ENCODE measurements at regions not wholly inside any gene's neighbourhood (a gene's known extent, or its start where the extent isn't known, plus 50 kb on each side); places are given as distances from the start of the nearest gene placed in this dataset.

DNA sequence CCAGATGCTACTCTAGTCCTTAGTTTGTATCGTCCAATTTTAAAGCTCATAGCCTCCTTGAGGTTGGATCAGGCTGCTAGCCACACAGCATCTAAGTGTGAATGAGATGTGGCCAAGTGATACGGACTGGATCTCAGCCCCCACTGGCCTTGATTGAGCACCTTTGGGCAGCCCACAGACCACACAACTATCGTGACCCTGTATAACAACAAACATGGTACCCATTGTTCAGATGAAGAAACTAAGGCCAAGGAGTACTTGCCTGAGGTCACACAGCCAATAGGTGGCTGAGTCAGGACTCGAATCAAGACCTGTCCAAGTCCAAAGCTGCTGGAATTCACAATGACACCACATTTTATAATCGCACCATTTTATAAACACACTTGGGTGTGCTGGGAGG lies 73.0 kb upstream of the IRX3 start:
- peaks cover 9% of the 10 kb centered on the region for H3K9me3 Mint-ChIP-seq
- no peak for DNase-seq
- H3K27ac Mint-ChIP-seq, result no peak overlapping the region
- no peak overlapping the region for H3K4me3 Mint-ChIP-seq
- H3K27me3 Mint-ChIP-seq (ENCODE audit: insufficient read depth), result peaks cover 25% of the 10 kb centered on the region
- peaks cover 6% of the 10 kb centered on the region for H3K36me3 Mint-ChIP-seq (ENCODE audit: low read depth)
- TF ChIP-seq, protein P1, sequence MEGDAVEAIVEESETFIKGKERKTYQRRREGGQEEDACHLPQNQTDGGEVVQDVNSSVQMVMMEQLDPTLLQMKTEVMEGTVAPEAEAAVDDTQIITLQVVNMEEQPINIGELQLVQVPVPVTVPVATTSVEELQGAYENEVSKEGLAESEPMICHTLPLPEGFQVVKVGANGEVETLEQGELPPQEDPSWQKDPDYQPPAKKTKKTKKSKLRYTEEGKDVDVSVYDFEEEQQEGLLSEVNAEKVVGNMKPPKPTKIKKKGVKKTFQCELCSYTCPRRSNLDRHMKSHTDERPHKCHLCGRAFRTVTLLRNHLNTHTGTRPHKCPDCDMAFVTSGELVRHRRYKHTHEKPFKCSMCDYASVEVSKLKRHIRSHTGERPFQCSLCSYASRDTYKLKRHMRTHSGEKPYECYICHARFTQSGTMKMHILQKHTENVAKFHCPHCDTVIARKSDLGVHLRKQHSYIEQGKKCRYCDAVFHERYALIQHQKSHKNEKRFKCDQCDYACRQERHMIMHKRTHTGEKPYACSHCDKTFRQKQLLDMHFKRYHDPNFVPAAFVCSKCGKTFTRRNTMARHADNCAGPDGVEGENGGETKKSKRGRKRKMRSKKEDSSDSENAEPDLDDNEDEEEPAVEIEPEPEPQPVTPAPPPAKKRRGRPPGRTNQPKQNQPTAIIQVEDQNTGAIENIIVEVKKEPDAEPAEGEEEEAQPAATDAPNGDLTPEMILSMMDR (IDR thresholded peaks at IDR 0.05), result no peak
- peaks cover 16% of the 10 kb centered on the region for H3K4me1 Mint-ChIP-seq (ENCODE audit: low read depth)

DNA sequence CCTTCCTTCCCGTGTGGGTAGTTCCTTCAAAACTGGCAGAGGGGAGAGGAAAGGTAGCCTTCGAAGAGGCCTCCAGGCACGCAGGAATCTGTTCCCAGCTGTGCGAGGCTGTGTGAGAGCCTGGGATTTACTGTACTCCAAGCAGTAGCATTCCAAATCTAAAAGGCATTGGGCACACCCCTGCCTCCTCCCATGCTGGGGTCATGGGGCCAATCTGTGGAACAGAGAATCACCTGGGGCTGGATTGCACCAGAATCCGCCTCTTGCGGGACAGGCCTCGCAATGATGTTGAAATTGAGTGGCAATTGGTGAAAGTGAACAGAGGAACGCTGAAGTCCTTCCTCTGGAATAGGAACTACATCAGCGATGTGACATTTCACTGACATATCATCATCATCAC lies 72.5 kb upstream of the IRX3 start:
- Mint-ChIP-seq H3K27ac (no peak overlapping the region), H3K27me3 (ENCODE audit: insufficient read depth) (peaks cover 25% of the 10 kb centered on the region), H3K4me3 (no peak overlapping the region), H3K9me3 (peaks cover 14% of the 10 kb centered on the region), H3K36me3 (ENCODE audit: low read depth) (peaks cover 9% of the 10 kb centered on the region), H3K4me1 (ENCODE audit: low read depth) (peaks cover 16% of the 10 kb centered on the region)
- TF ChIP-seq, protein P1 (IDR thresholded peaks at IDR 0.05), result no peak
- no peak for DNase-seq

DNA sequence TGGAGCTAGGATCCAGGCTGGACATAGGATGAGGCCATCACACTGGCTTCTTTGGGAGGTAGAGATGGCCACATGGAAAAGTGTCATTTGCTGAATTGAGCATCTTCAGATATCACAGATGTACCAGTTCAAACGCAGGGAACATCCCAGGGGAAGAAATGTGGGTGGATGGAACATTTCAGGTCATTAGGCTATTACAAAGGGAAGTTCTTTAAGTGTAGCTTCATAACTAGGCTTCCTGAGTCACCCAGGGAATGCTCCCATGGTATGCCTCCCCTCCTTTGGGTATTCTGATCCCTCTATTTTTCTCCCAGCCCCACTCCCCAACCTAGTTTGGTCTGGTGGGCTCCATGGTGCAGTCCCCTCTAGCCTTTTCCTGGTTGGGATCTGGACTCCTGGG lies 69.8 kb upstream of the IRX3 start:
- peaks cover 25% of the 10 kb centered on the region for H3K36me3 Mint-ChIP-seq (ENCODE audit: low read depth)
- TF ChIP-seq, protein P1 (IDR thresholded peaks at IDR 0.05), result no peak
- no peak for DNase-seq
- peaks cover 28% of the 10 kb centered on the region for H3K9me3 Mint-ChIP-seq
- no peak overlapping the region for H3K4me3 Mint-ChIP-seq
- peaks cover 12% of the 10 kb centered on the region for H3K27me3 Mint-ChIP-seq (ENCODE audit: insufficient read depth)
- H3K27ac Mint-ChIP-seq, result no peak overlapping the region
- peaks cover 16% of the 10 kb centered on the region for H3K4me1 Mint-ChIP-seq (ENCODE audit: low read depth)

DNA sequence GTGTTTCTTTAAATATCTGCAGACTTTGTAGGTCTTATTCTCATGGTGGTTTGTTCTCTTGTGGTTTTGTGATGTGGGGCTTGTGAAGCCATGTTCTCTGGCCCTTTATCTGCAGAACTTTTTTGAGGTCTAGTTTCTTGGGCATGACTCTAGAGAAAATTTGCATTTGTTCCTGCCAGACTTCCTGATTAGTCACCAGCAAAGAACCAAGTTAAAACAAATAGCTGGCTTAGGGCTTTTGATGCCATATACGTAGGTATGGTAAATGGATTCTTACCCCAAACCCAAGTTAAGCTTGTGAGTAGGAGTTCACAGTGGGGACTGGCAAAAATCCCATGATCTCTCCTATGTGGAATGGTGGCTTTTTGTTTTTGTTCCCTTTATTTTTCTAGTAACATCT lies 68.7 kb upstream of the IRX3 start:
- Mint-ChIP-seq H3K4me1 (ENCODE audit: low read depth) (peaks cover 16% of the 10 kb centered on the region), H3K36me3 (ENCODE audit: low read depth) (peaks cover 25% of the 10 kb centered on the region), H3K27ac (no peak overlapping the region), H3K9me3 (peaks cover 31% of the 10 kb centered on the region), H3K4me3 (no peak overlapping the region), H3K27me3 (ENCODE audit: insufficient read depth) (peaks cover 10% of the 10 kb centered on the region)
- peak; percentile 51 for DNase-seq
- TF ChIP-seq, protein P1 (IDR thresholded peaks at IDR 0.05), result no peak

DNA sequence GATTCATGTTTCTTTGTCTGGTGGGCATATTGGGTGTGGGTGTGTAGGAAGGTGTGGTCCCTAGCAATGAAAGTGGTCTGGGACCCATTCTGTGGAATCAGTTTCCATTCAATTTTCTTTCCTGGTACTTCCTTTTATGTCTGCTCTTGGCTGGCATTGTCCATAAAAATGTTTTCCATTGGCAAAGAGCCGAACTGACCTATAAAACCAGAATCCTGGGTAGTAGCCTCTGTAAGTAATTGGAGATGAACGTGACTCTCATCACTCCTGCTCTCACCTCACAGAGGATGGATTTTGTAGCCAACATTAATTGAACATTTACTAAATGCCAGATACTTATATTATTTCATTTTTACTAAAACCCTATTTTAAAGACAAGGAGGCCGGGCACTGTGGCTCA lies 66.5 kb upstream of the IRX3 start:
- peaks cover 16% of the 10 kb centered on the region for H3K4me1 Mint-ChIP-seq (ENCODE audit: low read depth)
- no peak for DNase-seq
- TF ChIP-seq, protein P1 (IDR thresholded peaks at IDR 0.05), result no peak
- no peak overlapping the region for H3K27ac Mint-ChIP-seq
- H3K4me3 Mint-ChIP-seq, result no peak overlapping the region
- peaks cover 37% of the 10 kb centered on the region for H3K9me3 Mint-ChIP-seq
- peaks cover 25% of the 10 kb centered on the region for H3K36me3 Mint-ChIP-seq (ENCODE audit: low read depth)
- H3K27me3 Mint-ChIP-seq (ENCODE audit: insufficient read depth), result peaks cover 14% of the 10 kb centered on the region

DNA sequence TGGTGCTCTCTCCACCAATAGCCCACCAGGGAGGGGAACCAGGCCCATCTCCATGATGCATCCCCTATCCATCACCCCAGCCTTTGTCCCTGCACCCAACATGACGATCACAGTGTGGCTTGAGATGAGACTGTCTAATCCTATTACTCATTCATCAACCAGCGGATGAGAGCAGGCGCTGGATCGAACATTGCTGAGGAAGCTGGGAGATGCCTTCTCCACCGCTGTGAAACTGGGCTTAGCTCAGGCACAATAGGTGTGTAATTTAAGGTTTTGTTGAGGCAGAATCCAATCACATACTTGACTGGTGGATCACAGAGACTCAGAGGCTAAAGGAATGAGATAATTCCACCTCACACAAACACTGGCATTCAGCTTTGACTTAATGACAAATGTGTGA lies 64.6 kb upstream of the IRX3 start:
- DNase-seq, result no peak
- H3K27ac Mint-ChIP-seq, result no peak overlapping the region

More for the DNA sequence above, 64.6 kb upstream of the IRX3 start:
- H3K4me1 Mint-ChIP-seq (ENCODE audit: low read depth), result peaks cover 14% of the 10 kb centered on the region
- TF ChIP-seq, protein P1 (IDR thresholded peaks at IDR 0.05), result no peak
- H3K27me3 Mint-ChIP-seq (ENCODE audit: insufficient read depth), result peaks cover 15% of the 10 kb centered on the region
- peaks cover 37% of the 10 kb centered on the region for H3K9me3 Mint-ChIP-seq
- no peak overlapping the region for H3K4me3 Mint-ChIP-seq
- H3K36me3 Mint-ChIP-seq (ENCODE audit: low read depth), result peaks cover 25% of the 10 kb centered on the region

Data from HFFc6 (cell line).